ENCODE measurements at regions not wholly inside any gene's neighbourhood (a gene's known extent, or its start where the extent isn't known, plus 50 kb on each side); places are given as distances from the start of the nearest gene placed in this dataset.
"Not testable (repeated sequence)": the region's sequence is repeated elsewhere in the genome, so short reads cannot be mapped to it uniquely, and the experiment has no call there.

DNA sequence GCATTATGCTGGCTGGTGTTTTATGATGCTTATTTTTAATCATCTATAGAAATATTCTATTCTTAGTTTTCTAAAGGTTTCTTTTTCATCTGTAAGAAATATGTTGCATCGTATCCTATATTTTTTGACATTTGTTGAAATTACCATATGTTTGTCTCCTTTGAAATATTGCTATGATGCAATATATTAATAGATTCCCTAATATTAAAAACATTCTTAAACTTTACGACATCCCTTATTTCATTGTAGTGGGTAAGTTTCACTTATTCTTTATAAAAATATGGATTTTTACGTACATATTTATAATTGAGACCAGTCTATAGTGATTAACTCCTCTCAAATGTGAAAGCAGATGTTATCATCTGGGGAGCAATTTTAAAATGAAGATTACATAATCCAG, 258.2 kb upstream of the DUSP10 start:
- no peaks in the 10 kb centered on the region for H3K4me1 Mint-ChIP-seq
- ChIA-PET POLR2A (no interaction called here), CTCF (no interaction called here)
- no peaks in the 10 kb centered on the region for H3K36me3 Mint-ChIP-seq (ENCODE audit: low read depth)
- H3K9me3 Mint-ChIP-seq, result no peaks in the 10 kb centered on the region
- H3K27ac Mint-ChIP-seq, result no peak overlapping the region
- no peak overlapping the region for H3K4me3 Mint-ChIP-seq
- no peak for DNase-seq
- peaks cover 4% of the 10 kb centered on the region for H3K27me3 Mint-ChIP-seq

DNA sequence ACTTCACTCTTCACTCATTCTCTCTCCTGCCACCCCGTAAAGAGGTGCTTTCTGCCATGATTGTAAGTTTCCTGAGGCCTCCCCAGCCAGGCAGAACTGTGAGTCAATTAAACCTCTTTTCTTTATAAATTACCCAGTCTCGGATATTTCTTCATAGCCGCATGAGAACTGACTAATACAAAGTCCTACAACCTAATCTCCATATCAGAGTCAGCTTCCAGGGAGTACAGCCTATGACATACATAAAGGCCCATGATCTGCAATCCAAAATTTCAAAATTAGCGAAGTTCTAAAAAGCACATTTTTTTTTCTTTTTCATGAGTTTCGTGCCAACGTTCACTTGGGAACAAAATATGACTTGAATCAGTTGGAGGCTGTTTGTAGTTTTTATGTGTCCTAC, 256.9 kb upstream of the DUSP10 start:
- ChIA-PET CTCF (no interaction called here), POLR2A (no interaction called here)
- no peaks in the 10 kb centered on the region for H3K36me3 Mint-ChIP-seq (ENCODE audit: low read depth)
- H3K9me3 Mint-ChIP-seq, result no peaks in the 10 kb centered on the region
- H3K4me1 Mint-ChIP-seq, result peaks cover 11% of the 10 kb centered on the region
- H3K27me3 Mint-ChIP-seq, result no peaks in the 10 kb centered on the region
- no peak for DNase-seq
- no peak overlapping the region for H3K27ac Mint-ChIP-seq
- H3K4me3 Mint-ChIP-seq, result no peak overlapping the region

DNA sequence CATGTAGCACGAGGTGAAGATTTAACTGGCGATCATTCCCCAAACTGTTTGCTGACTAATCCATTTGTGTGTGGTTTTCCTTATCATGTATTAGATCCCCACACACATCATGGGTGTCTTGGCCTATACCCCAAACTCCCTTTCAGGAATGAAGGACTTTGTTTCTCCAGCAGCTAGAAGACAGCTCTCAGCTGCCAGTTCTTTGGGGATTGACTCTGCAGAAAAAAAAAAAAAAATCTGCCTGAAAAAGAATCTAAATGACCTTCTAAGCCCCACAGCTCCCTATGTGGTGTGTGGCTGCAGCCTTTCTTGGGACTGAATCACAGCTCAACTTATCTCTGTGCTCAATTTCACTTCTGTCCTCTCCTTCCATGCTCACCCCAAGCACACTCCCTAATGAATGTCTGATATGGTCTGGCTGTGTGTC, 256.3 kb upstream of the DUSP10 start:
- no peak overlapping the region for H3K27ac Mint-ChIP-seq
- ChIA-PET POLR2A (no interaction called here), CTCF (no interaction called here)
- no peak overlapping the region for H3K4me3 Mint-ChIP-seq
- DNase-seq, result no peak
- H3K9me3 Mint-ChIP-seq, result no peaks in the 10 kb centered on the region
- no peaks in the 10 kb centered on the region for H3K27me3 Mint-ChIP-seq
- peaks cover 16% of the 10 kb centered on the region for H3K4me1 Mint-ChIP-seq
- H3K36me3 Mint-ChIP-seq (ENCODE audit: low read depth), result no peaks in the 10 kb centered on the region

DNA sequence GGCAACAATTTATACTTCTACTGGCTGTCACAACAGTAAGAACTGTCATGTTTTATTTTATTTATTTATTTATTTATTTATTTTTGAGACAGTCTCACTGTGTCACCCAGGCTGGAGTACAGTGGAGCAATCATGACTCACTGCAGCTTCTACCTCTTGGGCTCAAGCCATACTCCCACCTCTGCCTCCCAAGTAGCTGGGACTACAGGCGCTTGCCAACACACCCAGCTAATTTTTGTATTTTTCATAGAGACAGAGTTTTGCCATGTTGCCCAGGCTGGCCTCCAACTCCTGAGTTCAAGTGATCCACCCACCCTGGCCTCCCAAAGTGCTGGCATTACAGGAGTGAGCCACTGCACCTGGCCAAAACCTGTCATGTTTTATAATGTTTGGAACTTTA, 255.1 kb upstream of the DUSP10 start:
- H3K27ac Mint-ChIP-seq; POLR2A ChIA-PET; DNase-seq; H3K36me3 Mint-ChIP-seq (ENCODE audit: low read depth); CTCF ChIA-PET; H3K4me3 Mint-ChIP-seq; H3K27me3 Mint-ChIP-seq; H3K9me3 Mint-ChIP-seq: not testable (repeated sequence)
- peaks cover 16% of the 10 kb centered on the region for H3K4me1 Mint-ChIP-seq

DNA sequence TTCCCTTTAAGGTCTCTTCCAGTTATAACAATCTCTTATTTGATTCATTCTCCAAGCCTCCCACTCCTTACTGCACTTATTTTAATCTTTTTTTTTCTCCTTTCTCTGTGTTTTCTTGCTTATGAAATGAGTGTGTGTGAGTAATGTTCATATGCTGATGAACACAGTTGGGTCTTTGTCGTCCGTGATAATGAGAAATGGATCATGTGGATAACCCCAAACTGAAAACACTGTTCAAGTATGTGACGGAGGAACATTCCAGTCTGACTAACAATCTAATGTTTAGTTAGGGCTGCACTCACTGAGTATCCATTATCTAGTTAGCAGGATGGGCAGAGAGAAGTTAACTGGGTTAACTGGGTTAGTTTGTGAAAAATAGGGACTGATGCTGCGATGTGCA, 253.1 kb upstream of the DUSP10 start:
- Mint-ChIP-seq H3K27me3 (no peaks in the 10 kb centered on the region), H3K36me3 (ENCODE audit: low read depth) (no peaks in the 10 kb centered on the region), H3K27ac (no peak overlapping the region), H3K4me1 (peaks cover 16% of the 10 kb centered on the region), H3K4me3 (no peak overlapping the region), H3K9me3 (no peaks in the 10 kb centered on the region)
- POLR2A ChIA-PET, result no interaction called here
- CTCF ChIA-PET, result no interaction called here
- no peak for DNase-seq

DNA sequence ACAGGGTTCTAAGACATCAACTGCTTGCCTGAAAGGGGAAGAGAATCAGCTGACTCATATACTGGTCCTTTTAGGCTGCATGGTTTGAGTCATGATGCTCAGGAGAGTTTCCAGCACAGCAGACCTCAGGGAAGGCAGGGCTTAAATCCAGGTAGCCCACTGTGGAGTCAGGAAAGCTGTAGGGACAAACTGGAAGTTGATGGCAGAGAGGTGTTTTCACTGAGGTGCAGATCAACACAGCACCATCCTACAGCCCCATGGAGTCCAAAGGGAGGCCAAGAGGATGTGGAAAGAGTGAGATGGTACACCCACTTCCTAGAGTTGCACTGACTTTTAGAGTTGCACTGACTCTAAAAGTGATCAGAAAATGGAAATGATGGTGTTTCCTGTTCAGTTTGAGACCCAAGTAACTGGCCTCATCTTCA, 252.4 kb upstream of the DUSP10 start:
- CTCF ChIA-PET, result interaction anchor here (1.2 to 1.8 kb wide), 2 partner anchors 10 to 13 kb away, joined by 3 to 6 read pairs; no protein-coding TSS in a partner anchor
- POLR2A ChIA-PET, result no interaction called here
- H3K27ac Mint-ChIP-seq, result no peak overlapping the region

DNA sequence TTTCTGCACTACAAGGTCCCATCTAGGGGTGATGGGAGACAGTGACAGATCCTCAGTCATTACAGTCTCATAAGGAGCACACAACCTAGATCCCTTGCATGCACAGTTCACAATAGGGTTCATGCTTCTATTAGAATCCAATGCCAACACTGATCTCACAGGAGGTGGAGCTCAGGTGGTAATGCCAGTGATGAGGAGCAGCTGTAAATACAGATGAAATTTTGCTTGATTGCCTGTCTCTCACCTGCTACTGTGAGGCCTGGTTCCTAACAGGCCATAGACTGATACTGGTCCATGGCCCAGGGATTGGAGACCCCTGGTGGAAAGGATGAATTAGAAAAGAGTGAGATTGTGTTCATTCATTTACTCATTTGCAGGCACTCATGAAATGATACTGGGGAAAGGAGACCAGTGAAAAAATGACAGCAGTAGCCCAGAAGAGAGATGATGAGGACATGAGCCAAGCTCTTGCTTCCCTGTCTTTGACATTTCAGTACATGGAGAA, 251.6 kb upstream of the DUSP10 start:
- no peaks in the 10 kb centered on the region for H3K36me3 Mint-ChIP-seq (ENCODE audit: low read depth)
- POLR2A ChIA-PET, result no interaction called here
- CTCF ChIA-PET, result interaction anchor here (1.1 to 1.8 kb wide), 5 partner anchors 9 to 251 kb away, joined by 3 to 6 read pairs (median 3); partner anchors contain the start of gene DUSP10
- H3K4me1 Mint-ChIP-seq, result peaks cover 16% of the 10 kb centered on the region
- DNase-seq, result no peak
- H3K27ac Mint-ChIP-seq, result no peak overlapping the region
- H3K27me3 Mint-ChIP-seq, result no peaks in the 10 kb centered on the region
- H3K4me3 Mint-ChIP-seq, result no peak overlapping the region
- H3K9me3 Mint-ChIP-seq, result no peaks in the 10 kb centered on the region

More for the DNA sequence above, 252.4 kb upstream of the DUSP10 start:
- Mint-ChIP-seq H3K4me3 (no peak overlapping the region), H3K27me3 (no peaks in the 10 kb centered on the region), H3K4me1 (peaks cover 16% of the 10 kb centered on the region), H3K36me3 (ENCODE audit: low read depth) (no peaks in the 10 kb centered on the region), H3K9me3 (no peaks in the 10 kb centered on the region)
- DNase-seq, result no peak

DNA sequence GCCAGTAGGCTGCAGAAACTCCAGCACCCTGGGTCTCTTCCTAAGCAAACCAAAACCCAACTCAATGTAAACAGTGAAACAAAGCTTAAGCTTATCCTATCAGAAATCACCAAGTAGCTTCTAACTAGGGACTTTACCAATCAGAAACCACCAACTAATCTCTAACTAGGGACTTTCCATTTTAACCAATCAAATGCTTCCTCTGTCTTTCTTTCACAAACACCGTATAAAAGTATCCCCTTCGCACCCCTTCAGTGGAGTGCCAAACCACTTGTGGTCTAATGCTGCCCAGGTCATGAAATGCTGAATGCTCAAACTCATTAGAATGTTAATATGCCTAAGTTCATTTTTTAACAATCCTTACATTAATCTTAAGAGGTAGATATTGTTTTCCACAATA, 250.5 kb upstream of the DUSP10 start:
- H3K4me1 Mint-ChIP-seq, result peaks cover 16% of the 10 kb centered on the region
- CTCF ChIA-PET, result interaction anchor here (1.1 to 1.8 kb wide), 6 partner anchors 11 to 514 kb away, joined by 3 to 5 read pairs (median 3); partner anchors contain the start of gene DUSP10
- no peaks in the 10 kb centered on the region for H3K36me3 Mint-ChIP-seq (ENCODE audit: low read depth)
- no peaks in the 10 kb centered on the region for H3K9me3 Mint-ChIP-seq
- no peak overlapping the region for H3K4me3 Mint-ChIP-seq
- H3K27ac Mint-ChIP-seq, result no peak overlapping the region
- POLR2A ChIA-PET, result no interaction called here
- DNase-seq, result no peak
- H3K27me3 Mint-ChIP-seq, result no peaks in the 10 kb centered on the region

DNA sequence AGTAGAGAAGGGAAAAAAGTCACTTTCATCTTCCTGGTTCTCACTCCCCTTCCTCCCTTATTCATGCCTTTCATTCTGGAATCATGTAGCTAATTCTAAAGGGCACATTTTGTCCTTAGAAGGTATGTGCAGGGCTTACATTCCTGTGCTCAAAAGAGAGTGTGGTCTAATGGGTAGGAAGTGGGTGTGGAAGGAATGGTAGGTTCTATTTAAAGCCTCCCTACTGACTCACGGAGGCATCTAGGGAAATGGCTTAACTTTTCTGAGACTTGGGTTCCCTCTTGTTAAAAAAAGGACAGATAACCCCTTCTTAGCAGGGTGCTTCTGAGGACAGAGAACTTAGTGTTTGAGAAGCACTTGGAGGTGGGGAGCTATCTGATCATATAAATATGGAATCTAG, 249.3 kb upstream of the DUSP10 start:
- Mint-ChIP-seq H3K27me3 (no peaks in the 10 kb centered on the region), H3K9me3 (no peaks in the 10 kb centered on the region), H3K4me3 (no peak overlapping the region), H3K4me1 (peaks cover 16% of the 10 kb centered on the region), H3K27ac (no peak overlapping the region), H3K36me3 (ENCODE audit: low read depth) (no peaks in the 10 kb centered on the region)
- ChIA-PET CTCF (interaction anchor here (1.4 to 1.8 kb wide), 4 partner anchors 105 to 512 kb away, joined by 3 to 5 read pairs (median 4); no protein-coding TSS in a partner anchor), POLR2A (no interaction called here)
- DNase-seq, result no peak

DNA sequence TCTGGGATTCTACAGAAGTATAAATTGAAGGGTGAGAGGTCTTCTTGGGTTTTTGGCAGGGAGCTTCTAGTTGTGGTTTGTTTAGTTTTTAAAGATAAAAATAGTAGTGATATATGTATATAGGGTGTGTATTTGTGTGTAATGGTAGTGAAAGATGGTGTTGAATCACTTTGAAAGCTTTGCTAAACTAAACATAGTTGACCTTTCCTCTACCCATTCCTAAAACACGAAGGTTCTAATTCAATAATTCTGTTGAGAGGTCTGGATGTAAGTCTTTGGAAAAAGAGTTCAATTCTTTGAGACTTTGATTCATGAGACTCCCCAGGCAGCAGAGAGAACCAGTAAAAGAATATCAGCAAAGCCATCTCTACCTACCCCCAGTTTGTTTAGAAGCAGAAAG, 247.9 kb upstream of the DUSP10 start:
- no peak for DNase-seq
- Mint-ChIP-seq H3K4me3 (no peak overlapping the region), H3K36me3 (ENCODE audit: low read depth) (no peaks in the 10 kb centered on the region), H3K9me3 (no peaks in the 10 kb centered on the region), H3K27ac (no peak overlapping the region), H3K4me1 (peaks cover 13% of the 10 kb centered on the region), H3K27me3 (peaks cover 3% of the 10 kb centered on the region)
- CTCF ChIA-PET, result no interaction called here
- POLR2A ChIA-PET, result no interaction called here

DNA sequence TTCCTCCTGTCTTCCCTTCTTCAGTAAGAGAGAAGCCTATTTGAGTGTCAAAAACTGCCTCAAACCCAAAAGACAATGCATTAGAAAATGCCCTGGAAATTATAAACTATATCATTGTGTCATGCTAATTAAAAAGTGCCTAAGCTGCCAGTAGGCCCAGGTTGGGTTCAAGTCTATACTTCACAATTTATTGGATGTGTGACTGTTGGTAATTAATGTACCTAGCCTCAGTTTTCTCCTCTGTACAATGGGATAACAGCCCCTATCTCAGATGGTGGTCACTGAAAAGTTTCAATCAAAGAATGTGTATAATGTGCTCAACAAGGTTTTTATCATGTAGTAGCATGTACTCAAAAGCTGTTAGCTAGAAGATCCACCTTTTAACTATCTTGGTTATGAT, 246.9 kb upstream of the DUSP10 start:
- Mint-ChIP-seq H3K36me3 (ENCODE audit: low read depth) (no peaks in the 10 kb centered on the region), H3K9me3 (no peaks in the 10 kb centered on the region), H3K27me3 (peaks cover 3% of the 10 kb centered on the region), H3K4me3 (no peak overlapping the region), H3K4me1 (peaks cover 5% of the 10 kb centered on the region), H3K27ac (no peak overlapping the region)
- POLR2A ChIA-PET, result no interaction called here
- no peak for DNase-seq
- CTCF ChIA-PET, result no interaction called here

DNA sequence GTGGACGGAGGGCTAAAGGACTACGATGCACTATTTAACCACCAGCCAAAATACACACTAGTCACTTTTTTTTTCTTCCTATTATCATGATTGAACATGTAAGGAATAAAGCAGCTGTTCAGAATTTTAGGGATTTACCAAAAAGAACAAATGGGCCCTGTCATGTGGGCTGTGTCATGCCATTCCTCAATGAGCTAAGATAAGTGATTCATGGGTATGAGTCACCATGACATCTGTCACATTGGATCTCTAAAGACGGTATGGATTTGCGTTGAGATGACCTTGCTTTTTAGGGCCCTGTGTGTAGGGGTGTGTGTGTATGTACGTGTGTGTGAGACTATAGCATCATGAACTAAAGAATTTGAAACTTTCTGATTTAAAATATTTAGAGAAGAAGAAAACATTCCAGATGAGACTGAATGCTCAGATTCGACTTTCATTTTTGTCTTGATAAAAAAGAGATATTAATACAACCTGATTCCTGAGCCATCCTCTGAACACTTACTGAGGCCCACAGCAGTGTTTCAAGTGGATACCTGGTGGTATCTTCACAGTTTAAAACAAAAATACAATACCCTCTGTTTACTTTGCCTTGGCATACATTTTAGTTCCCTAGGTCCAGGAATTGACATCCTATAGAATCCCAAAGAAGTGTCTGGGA, 246.1 kb upstream of the DUSP10 start:
- Mint-ChIP-seq H3K4me1 (no peaks in the 10 kb centered on the region), H3K36me3 (ENCODE audit: low read depth) (no peaks in the 10 kb centered on the region), H3K4me3 (no peak overlapping the region), H3K27me3 (peaks cover 7% of the 10 kb centered on the region), H3K27ac (no peak overlapping the region), H3K9me3 (no peaks in the 10 kb centered on the region)
- POLR2A ChIA-PET, result no interaction called here
- no peak for DNase-seq
- CTCF ChIA-PET, result no interaction called here

DNA sequence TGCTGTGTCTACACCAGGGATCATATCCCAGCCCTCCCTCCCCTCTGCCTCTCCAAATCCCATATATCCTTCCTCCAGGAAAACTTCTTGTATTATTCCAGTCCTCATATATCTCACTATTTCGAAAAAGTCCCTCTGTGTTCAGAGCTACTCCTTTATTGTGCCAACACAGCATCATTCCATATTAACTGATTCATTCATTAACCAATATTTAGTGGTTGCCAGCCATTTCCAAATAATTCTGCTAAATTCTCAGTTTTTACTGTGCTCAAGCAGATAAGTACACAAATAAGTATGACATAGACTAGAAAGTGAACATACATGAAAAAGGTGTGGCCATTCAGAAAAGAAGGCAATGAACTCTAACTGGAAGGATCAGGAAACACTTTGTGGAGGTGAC, 241.6 kb upstream of the DUSP10 start:
- no peaks in the 10 kb centered on the region for H3K9me3 Mint-ChIP-seq
- no peaks in the 10 kb centered on the region for H3K36me3 Mint-ChIP-seq (ENCODE audit: low read depth)
- ChIA-PET POLR2A (no interaction called here), CTCF (interaction anchor here (1.4 kb wide), 1 partner anchor 10 kb away, joined by 6 read pairs; no protein-coding TSS in a partner anchor)
- H3K27ac Mint-ChIP-seq, result no peak overlapping the region
- DNase-seq, result no peak
- H3K27me3 Mint-ChIP-seq, result peaks cover 7% of the 10 kb centered on the region
- no peaks in the 10 kb centered on the region for H3K4me1 Mint-ChIP-seq
- H3K4me3 Mint-ChIP-seq, result no peak overlapping the region

DNA sequence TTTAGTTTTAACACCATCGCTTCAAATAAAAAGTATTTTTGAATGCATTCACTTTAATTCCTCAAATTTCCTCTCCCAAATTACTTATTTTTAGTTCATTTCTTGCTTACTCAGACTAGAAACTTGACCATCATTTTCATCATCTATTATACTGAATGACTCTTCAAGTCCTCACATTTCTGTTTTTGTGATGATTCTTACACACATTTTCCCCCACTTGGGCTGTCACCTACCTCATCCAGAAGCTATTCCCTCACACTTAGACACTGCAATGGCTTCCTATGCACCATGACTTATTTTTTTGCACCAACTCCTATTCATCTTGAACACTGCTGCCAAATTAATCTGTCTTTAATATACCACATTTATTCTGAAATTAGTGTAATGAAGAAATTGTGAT, 239.6 kb upstream of the DUSP10 start:
- DNase-seq, result no peak
- no peaks in the 10 kb centered on the region for H3K36me3 Mint-ChIP-seq (ENCODE audit: low read depth)
- no peaks in the 10 kb centered on the region for H3K9me3 Mint-ChIP-seq
- ChIA-PET POLR2A (no interaction called here), CTCF (interaction anchor here (1.2 to 1.4 kb wide), 2 partner anchors 12 to 266 kb away, joined by 3 read pairs; no protein-coding TSS in a partner anchor)
- no peak overlapping the region for H3K4me3 Mint-ChIP-seq
- no peaks in the 10 kb centered on the region for H3K4me1 Mint-ChIP-seq
- no peak overlapping the region for H3K27ac Mint-ChIP-seq
- peaks cover 7% of the 10 kb centered on the region for H3K27me3 Mint-ChIP-seq

All from activated CD4-positive, alpha-beta T cell treated with anti-CD3 and anti-CD28 coated beads, Interleukin-2, amount 10 ng/mL, durations not matched to agents 7 days and 5 days (primary cell).